Activated CD8-positive, alpha-beta T cell treated with anti-CD3 and anti-CD28 coated beads for 36 hours (primary cell): ENCODE measurements at regions not wholly inside any gene's neighbourhood (a gene's known extent, or its start where the extent isn't known, plus 50 kb on each side); places are given as distances from the start of the nearest gene placed in this dataset.
A peak's percentile ranks its signal among the peaks of the same experiment; 100 is the strongest.

Experiments used
- ATAC-seq: fragments of 200-7000 bp; cut with Tn5 transposase; one replicate; pipeline ENCODE4 v1.10.0; 2021; ENCODE audit warnings: mild to moderate bottlenecking, moderate library complexity
- CTCF ChIA-PET: fragments of 350-600 bp; sonication (Branson Sonifier 250); formaldehyde crosslinking; loops from one replicate; lab custom pipeline; 2021; ENCODE audit warnings: antibody characterized with exemption; lab: Charles Lee
- POLR2A ChIA-PET: fragments of 350-600 bp; sonication (Branson Sonifier 250); formaldehyde crosslinking; loops from one replicate; lab custom pipeline; 2021; ENCODE audit warnings: antibody characterized with exemption; lab: Charles Lee
- DNase-seq: peaks from one replicate; pipeline ENCODE4 v3.0.0-alpha.2; 2020
- H3K27ac Mint-ChIP-seq: one replicate; pipeline ENCODE4 v1.8.0; 2021; ENCODE audit warnings: mild to moderate bottlenecking, mixed read lengths
- H3K27me3 Mint-ChIP-seq: one replicate; pipeline ENCODE4 v1.8.0; 2021; ENCODE audit warnings: mixed read lengths
- H3K36me3 Mint-ChIP-seq: one replicate; pipeline ENCODE4 v1.8.0; 2021; ENCODE audit warnings: low read depth, mixed read lengths
- H3K4me1 Mint-ChIP-seq: one replicate; pipeline ENCODE4 v1.8.0; 2021; ENCODE audit warnings: low read depth, mixed read lengths
- H3K4me3 Mint-ChIP-seq: one replicate; pipeline ENCODE4 v1.8.0; 2021; ENCODE audit warnings: mild to moderate bottlenecking, moderate library complexity, mixed read lengths
- H3K9me3 Mint-ChIP-seq: one replicate; pipeline ENCODE4 v1.8.0; 2021; ENCODE audit warnings: mixed read lengths
- intact Hi-C: fragments of 100-400 bp; cut with micrococcal nuclease; formaldehyde crosslinking; loops from one replicate; pipeline ENCODE4 v1.10.0; 2022
- TF ChIP-seq, protein P1 (sequence below): fragments of 200-600 bp; IDR thresholded peaks from one replicate; pipeline ENCODE4 v1.8.0; 2022; ENCODE audit warnings: antibody characterized with exemption, mild to moderate bottlenecking

DNA sequence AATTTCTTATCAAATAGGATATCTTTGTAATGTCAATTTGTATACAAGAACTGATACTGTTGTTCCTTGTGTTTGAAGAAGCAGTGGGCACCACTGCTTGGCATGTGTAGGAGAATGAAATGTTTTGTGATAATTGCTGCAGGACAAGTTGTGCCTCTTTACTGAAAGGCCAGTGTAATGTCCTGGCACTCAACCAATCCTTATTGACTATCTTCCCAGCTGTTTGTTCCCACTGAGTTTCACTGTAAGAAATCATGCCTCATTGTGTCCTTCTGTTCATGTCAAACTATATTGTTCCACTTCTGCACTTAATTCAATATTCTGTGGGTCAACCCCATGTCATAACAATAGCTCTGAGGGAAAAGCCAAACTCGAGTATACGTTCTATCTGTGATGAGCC is 136.1 kb upstream of the FAM83B start:
- no peaks in the 10 kb centered on the region for H3K36me3 Mint-ChIP-seq
- H3K4me3 Mint-ChIP-seq, result no peak overlapping the region
- H3K4me1 Mint-ChIP-seq, result no peaks in the 10 kb centered on the region
- no peaks in the 10 kb centered on the region for H3K27me3 Mint-ChIP-seq
- DNase-seq, result no peak
- TF ChIP-seq, protein P1, sequence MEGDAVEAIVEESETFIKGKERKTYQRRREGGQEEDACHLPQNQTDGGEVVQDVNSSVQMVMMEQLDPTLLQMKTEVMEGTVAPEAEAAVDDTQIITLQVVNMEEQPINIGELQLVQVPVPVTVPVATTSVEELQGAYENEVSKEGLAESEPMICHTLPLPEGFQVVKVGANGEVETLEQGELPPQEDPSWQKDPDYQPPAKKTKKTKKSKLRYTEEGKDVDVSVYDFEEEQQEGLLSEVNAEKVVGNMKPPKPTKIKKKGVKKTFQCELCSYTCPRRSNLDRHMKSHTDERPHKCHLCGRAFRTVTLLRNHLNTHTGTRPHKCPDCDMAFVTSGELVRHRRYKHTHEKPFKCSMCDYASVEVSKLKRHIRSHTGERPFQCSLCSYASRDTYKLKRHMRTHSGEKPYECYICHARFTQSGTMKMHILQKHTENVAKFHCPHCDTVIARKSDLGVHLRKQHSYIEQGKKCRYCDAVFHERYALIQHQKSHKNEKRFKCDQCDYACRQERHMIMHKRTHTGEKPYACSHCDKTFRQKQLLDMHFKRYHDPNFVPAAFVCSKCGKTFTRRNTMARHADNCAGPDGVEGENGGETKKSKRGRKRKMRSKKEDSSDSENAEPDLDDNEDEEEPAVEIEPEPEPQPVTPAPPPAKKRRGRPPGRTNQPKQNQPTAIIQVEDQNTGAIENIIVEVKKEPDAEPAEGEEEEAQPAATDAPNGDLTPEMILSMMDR, result no peak
- ATAC-seq, result no peak
- intact Hi-C loops, result no loop called here
- ChIA-PET CTCF (no interaction called here), POLR2A (interaction anchor here (1.1 kb wide), 1 partner anchor 10 kb away, joined by 3 read pairs; no protein-coding TSS in a partner anchor)
- no peak overlapping the region for H3K27ac Mint-ChIP-seq
- no peaks in the 10 kb centered on the region for H3K9me3 Mint-ChIP-seq

DNA sequence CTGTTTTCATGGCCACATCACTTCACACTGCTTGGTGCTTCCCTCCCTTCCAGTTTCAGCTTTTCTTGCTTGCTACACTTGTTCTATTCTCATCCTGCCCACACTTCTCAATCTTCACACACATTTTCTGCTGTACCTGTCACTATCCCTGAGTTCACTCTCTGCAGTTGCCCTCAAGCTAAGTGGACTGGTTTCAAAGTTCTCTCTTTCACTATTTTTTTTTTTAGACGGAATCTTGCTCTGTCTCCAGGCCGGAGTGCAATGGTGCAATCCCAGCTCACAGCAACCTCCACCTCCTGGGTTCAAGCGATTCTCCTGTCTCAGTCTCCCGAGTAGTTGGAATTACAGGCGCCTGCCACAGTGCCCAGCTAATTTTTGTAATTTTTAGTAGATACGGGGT is 130.6 kb upstream of the FAM83B start:
- no peaks in the 10 kb centered on the region for H3K27me3 Mint-ChIP-seq
- ChIA-PET CTCF (interaction anchor here (1.1 kb wide), 1 partner anchor 29 kb away, joined by 3 read pairs; no protein-coding TSS in a partner anchor), POLR2A (no interaction called here)
- DNase-seq, result no peak
- H3K4me3 Mint-ChIP-seq, result no peak overlapping the region
- intact Hi-C loops, result no loop called here
- TF ChIP-seq, protein P1, result no peak
- no peaks in the 10 kb centered on the region for H3K36me3 Mint-ChIP-seq
- no peaks in the 10 kb centered on the region for H3K4me1 Mint-ChIP-seq
- H3K27ac Mint-ChIP-seq, result no peak overlapping the region
- no peaks in the 10 kb centered on the region for H3K9me3 Mint-ChIP-seq
- ATAC-seq, result no peak

DNA sequence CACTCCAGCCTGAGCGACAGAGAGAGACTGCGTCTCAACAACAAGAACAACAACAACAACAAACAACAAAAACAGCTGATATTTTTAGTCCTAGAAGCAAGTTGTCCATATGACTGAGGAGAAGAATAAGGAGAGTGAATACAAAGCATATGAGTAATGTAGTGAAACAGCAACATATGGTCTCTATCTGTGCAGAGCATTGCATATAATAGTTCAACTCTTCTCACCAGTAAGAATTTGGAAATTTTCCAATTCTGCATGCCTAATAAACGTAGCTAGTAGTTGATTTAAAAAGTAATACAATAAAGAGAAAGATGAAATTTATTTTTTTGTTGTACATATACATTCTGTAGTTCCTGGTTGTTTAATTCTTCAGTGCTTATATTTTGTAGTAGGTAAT is 129.7 kb upstream of the FAM83B start:
- Mint-ChIP-seq H3K27me3 (no peaks in the 10 kb centered on the region), H3K27ac (no peak overlapping the region), H3K4me3 (no peak overlapping the region), H3K36me3 (no peaks in the 10 kb centered on the region), H3K9me3 (no peaks in the 10 kb centered on the region), H3K4me1 (no peaks in the 10 kb centered on the region)
- TF ChIP-seq, protein P1, result no peak
- intact Hi-C loops, result no loop called here
- no peak for ATAC-seq
- CTCF ChIA-PET, result interaction anchor here (1.1 to 2.8 kb wide), 4 partner anchors 20 to 85 kb away, joined by 3 to 15 read pairs (median 4); no protein-coding TSS in a partner anchor
- POLR2A ChIA-PET, result no interaction called here
- DNase-seq, result no peak

DNA sequence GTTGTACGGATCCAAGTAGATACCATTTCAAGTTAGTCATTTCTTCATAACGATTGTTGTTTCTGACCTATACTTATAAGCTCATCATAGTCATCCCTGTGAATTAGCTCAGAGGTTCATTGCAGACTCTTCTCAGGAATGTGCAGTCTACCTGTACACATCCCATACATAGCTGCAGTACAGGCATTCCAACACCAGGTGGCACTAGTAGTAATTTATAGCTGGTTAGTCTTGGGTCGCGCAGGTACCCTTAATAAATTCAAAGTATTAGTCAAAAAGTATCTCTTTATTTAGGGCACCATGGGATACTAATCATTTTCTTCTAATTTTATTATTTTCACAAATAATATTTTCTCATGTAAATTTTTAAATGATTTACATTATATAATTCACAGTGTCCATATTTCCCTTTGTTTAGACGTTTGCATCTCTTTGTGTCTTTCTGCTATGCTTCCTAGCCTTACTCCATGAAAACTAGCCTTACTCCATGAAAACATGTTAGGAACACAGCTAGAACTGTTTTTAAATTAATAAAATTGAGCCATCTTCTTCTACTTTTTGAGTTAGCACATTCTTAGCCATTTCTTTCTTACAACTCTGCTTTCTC is 128.6 kb upstream of the FAM83B start:
- Mint-ChIP-seq H3K4me3 (no peak overlapping the region), H3K9me3 (no peaks in the 10 kb centered on the region), H3K36me3 (no peaks in the 10 kb centered on the region), H3K27me3 (no peaks in the 10 kb centered on the region), H3K4me1 (no peaks in the 10 kb centered on the region), H3K27ac (no peak overlapping the region)
- ATAC-seq, result peak; percentile 71
- POLR2A ChIA-PET, result no interaction called here
- DNase-seq, result peak; percentile 80
- TF ChIP-seq, protein P1, result peak; percentile 88
- CTCF ChIA-PET, result interaction anchor here (0.5 to 2.8 kb wide), 14 partner anchors 9 to 1201 kb away, joined by 3 to 15 read pairs (median 3); no protein-coding TSS in a partner anchor
- intact Hi-C loops, result no loop called here

DNA sequence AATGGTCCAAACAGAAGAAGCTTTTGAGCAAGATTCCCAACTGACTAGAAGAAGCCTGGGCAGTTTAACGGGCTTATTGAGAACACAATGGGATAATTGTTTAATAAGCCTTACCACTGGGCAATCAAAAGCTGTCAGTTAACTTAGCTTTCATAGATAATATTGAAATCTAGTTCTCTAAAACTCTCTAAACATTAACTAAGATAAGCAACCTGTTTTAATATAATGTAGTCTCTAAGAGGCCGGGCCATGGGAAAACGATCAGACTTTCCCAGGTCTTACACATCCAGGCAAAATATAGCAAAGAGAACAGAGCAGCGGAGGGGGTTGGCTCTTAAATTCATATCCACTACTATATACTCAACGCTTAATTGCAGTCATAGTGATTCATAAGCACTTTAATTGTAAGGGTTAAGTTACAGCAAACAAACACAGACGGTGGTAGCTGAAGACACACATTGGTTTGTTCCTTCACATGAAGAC is 128.0 kb upstream of the FAM83B start:
- Mint-ChIP-seq H3K4me3 (no peak overlapping the region), H3K9me3 (no peaks in the 10 kb centered on the region), H3K27me3 (no peaks in the 10 kb centered on the region), H3K27ac (no peak overlapping the region), H3K4me1 (no peaks in the 10 kb centered on the region), H3K36me3 (no peaks in the 10 kb centered on the region)
- ATAC-seq, result no peak
- TF ChIP-seq, protein P1, result no peak
- ChIA-PET POLR2A (no interaction called here), CTCF (interaction anchor here (0.6 to 2.8 kb wide), 11 partner anchors 10 to 732 kb away, joined by 3 to 15 read pairs (median 3); no protein-coding TSS in a partner anchor)
- intact Hi-C loops, result no loop called here
- DNase-seq, result no peak
